HG02678 (cell line): ENCODE measurements at regions not wholly inside any gene's neighbourhood (a gene's known extent, or its start where the extent isn't known, plus 50 kb on each side); places are given as distances from the start of the nearest gene placed in this dataset.
A peak's percentile ranks its signal among the peaks of the same experiment; 100 is the strongest.

ENCODE experiments used
- ATAC-seq: cut with Tn5 transposase; IDR thresholded peaks from one replicate; pipeline ENCODE4 v1.9.1; 2021; ENCODE audit warnings: mild to moderate bottlenecking, moderate library complexity; ENCODE audit not compliant: unreplicated experiment

GRCh38 chr5:143694357-143694756 is 117.6 kb upstream of the HMHB1 start:
- no peak for ATAC-seq

GRCh38 chr5:143693651-143694252 is 118.2 kb upstream of the HMHB1 start:
- peak; percentile 76 for ATAC-seq

- no peak for ATAC-seq
These were observed 119.6 kb upstream of the HMHB1 start for GRCh38 chr5:143692342-143692741.

- ATAC-seq, result no peak
These were observed 120.0 kb upstream of the HMHB1 start for GRCh38 chr5:143691945-143692290.

- ATAC-seq, result no peak
These were observed 120.5 kb upstream of the HMHB1 start for GRCh38 chr5:143691287-143691944.

- no peak for ATAC-seq
These were observed 124.4 kb upstream of the HMHB1 start for GRCh38 chr5:143687604-143688003.

GRCh38 chr5:143685246-143685815 is 126.6 kb upstream of the HMHB1 start:
- no peak for ATAC-seq

GRCh38 chr5:143683459-143683858 is 128.5 kb upstream of the HMHB1 start:
- ATAC-seq, result no peak

- no peak for ATAC-seq
These were observed 129.0 kb upstream of the HMHB1 start for GRCh38 chr5:143682929-143683386.

- no peak for ATAC-seq
These were observed 129.6 kb upstream of the HMHB1 start for GRCh38 chr5:143682246-143682905.

GRCh38 chr5:143680672-143681259 is 131.2 kb upstream of the HMHB1 start:
- no peak for ATAC-seq

- no peak for ATAC-seq
These were observed 132.2 kb upstream of the HMHB1 start for GRCh38 chr5:143679777-143680176.

- no peak for ATAC-seq
These were observed 133.6 kb upstream of the HMHB1 start for GRCh38 chr5:143678148-143678905.

GRCh38 chr5:143677403-143677802 is 134.6 kb upstream of the HMHB1 start:
- no peak for ATAC-seq

GRCh38 chr5:143676802-143677201 is 135.2 kb upstream of the HMHB1 start:
- ATAC-seq, result no peak

- no peak for ATAC-seq
These were observed 137.5 kb upstream of the HMHB1 start for GRCh38 chr5:143674469-143674786.

- ATAC-seq, result no peak
These were observed 138.1 kb upstream of the HMHB1 start for GRCh38 chr5:143673676-143674468.

GRCh38 chr5:143672806-143673205 is 139.2 kb upstream of the HMHB1 start:
- no peak for ATAC-seq

GRCh38 chr5:143671674-143672569 is 140.0 kb upstream of the HMHB1 start:
- no peak for ATAC-seq
